ENCODE measurements at regions not wholly inside any gene's neighbourhood (a gene's known extent, or its start where the extent isn't known, plus 50 kb on each side); places are given as distances from the start of the nearest gene placed in this dataset.

GRCh38 chr13:31853643-31854326, 114.5 kb downstream of the RXFP2 start:
- no peak for FAIRE-seq

DNA sequence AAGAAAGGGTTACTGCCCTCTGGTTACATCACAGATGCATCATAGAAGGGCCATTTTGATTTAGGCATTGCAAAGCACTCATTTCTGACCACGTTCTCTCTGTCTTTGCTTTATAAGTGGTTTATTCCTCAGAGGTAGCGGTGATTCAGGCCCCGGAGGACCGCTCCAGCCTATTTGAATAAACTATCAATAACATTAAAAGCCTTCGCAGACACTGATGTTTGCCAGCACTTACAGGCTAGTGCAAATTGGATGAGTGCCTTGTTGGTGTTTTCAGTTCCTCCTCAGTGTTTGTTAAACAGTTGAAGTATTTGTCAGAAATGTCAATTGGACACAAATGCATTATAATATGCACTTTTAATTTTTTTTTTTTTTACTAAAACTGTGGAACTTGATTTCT, 120.2 kb downstream of the RXFP2 start:
- no peak for FAIRE-seq

- FAIRE-seq, result no peak
These were observed 120.7 kb downstream of the RXFP2 start for GRCh38 chr13:31860002-31860401.

- no peak for FAIRE-seq
These were observed 123.5 kb downstream of the RXFP2 start for GRCh38 chr13:31862828-31863227.

- no peak for FAIRE-seq
These were observed 125.0 kb downstream of the RXFP2 start for GRCh38 chr13:31864307-31864706.

DNA sequence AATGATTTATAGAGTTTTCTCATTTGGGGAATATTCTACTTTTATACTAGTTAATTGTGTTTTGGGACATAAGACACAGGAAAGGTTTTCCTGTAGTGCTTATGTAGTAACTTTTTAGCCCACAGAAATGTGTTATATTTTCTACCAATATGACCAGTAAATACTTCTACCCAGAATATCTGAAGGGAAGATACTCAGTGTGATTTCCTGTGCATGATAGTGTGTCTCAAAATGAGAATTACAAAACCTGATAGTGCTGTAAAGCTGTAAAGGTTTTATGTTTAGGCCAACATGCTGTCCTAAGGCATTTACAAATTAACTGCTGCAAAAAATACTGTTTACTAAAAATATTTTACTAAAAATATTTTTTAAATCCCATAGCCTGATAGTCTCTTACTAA, 126.8 kb downstream of the RXFP2 start:
- FAIRE-seq, result no peak

DNA sequence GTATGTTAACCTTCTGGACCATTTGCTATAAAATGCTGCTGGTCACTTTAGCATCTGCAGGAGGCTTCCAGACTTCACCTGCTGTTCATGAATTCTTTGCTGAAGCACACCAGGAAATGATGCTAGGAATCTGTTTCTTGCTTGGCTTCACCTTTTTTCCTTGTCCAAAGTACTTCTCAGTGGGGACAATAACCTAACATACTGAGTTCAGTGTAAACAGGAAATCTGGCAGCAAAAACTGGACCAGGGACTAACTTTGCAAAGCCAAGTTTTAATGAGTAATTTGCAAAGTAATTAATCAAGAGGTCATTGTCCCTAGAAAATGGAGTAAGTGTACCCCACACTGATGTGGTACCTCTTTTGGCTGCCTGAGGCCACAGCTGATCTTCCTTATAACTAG, 128.4 kb downstream of the RXFP2 start:
- FAIRE-seq, result no peak

- no peak for FAIRE-seq
These were observed 130.3 kb downstream of the RXFP2 start for GRCh38 chr13:31869582-31869981.

- no peak for FAIRE-seq
These were observed 131.2 kb downstream of the RXFP2 start for GRCh38 chr13:31870511-31870910.

DNA sequence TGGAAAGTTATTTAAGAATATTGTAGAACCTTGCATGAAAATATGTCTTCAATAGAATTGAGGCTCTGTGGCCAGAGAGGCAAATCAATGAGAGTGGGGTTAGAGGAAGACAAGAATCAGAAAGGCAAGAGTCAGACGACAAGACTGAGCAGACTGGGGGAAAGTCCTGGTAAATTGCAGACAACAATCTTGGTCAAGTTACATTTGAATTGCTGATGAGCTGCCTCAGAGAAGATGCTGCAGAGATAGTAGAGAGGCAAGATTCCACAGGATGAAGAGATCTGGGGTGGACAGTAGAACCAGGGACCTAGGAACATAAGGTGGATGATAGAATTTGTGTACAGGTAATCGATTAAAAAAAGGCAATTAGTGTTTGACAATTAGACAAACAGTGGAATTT, 133.8 kb downstream of the RXFP2 start:
- FAIRE-seq, result no peak

GRCh38 chr13:31875134-31875533, 135.8 kb downstream of the RXFP2 start:
- FAIRE-seq, result no peak

- FAIRE-seq, result no peak
These were observed 138.7 kb downstream of the RXFP2 start for GRCh38 chr13:31878052-31878451.

- FAIRE-seq, result no peak
These were observed 139.2 kb downstream of the RXFP2 start for GRCh38 chr13:31878495-31878894.

DNA sequence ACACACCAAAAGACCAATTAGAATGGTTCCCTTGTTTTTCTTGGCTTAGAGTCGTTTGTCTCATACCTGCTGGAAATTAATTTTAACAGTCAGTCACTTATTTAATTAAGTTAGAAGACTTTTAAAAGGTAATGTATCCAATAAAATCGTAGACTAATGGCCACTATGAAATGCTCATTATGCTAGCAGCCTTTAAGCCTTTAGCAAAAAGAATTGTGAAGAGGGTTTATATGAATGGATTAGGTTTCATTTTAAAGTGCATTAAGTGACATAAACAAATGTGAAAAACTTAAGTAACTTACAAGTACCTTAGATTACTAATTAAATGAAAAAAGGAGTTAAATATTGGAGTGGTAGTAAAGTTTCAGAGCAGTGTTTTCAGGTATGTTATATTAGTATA, 139.6 kb downstream of the RXFP2 start:
- FAIRE-seq, result no peak

- no peak for FAIRE-seq
These were observed 141.6 kb downstream of the RXFP2 start for GRCh38 chr13:31880851-31881494.

- FAIRE-seq, result no peak
These were observed 142.2 kb downstream of the RXFP2 start for GRCh38 chr13:31881495-31881882.

- no peak for FAIRE-seq
These were observed 143.5 kb downstream of the RXFP2 start for GRCh38 chr13:31882794-31883193.

DNA sequence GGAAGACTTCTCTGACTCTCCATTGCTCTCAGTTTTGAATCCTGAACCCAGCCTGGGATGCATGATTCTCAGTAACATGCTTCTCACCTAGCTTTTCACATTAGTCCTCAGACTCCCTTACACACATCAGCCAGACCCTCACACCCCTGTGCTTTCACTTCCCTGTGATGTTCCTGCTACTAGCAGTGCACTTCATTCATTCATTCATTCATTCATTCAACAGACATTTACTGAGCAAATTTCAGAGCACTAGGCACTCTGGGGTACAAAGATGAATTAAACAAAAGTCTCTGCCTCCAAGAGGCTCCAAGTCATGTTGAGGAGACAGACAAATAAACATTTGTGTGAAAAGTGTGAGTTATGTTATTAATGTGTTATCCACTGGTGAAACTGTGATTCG, 145.2 kb downstream of the RXFP2 start:
- FAIRE-seq, result no peak

- no peak for FAIRE-seq
These were observed 145.6 kb upstream of the FRY start for GRCh38 chr13:31885994-31886393.

- no peak for FAIRE-seq
These were observed 144.3 kb upstream of the FRY start for GRCh38 chr13:31887286-31887685.

GRCh38 chr13:31890946-31891345, 140.6 kb upstream of the FRY start:
- FAIRE-seq, result no peak

DNA sequence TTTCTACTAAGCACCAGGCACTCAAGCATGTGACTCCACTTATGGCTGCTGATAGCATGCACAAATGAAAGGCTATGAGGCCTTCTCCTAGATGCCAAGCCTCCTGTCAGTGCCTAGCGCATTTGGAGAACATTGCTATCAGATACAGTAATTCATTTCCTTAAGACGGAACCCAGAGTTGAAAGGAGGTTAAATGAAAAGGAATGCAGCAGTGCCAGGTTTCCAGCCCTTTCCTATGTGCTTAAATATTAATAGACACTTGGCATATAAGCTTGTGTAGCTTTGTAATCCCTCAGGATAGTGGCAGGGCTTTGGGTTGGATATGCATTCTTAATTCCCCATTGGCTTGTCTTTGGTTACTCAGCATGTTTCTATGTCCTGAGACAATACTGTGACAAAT, 140.1 kb upstream of the FRY start:
- no peak for FAIRE-seq

GRCh38 chr13:31894931-31895330, 136.6 kb upstream of the FRY start:
- FAIRE-seq, result no peak

GRCh38 chr13:31895691-31896090, 135.9 kb upstream of the FRY start:
- FAIRE-seq, result no peak

DNA sequence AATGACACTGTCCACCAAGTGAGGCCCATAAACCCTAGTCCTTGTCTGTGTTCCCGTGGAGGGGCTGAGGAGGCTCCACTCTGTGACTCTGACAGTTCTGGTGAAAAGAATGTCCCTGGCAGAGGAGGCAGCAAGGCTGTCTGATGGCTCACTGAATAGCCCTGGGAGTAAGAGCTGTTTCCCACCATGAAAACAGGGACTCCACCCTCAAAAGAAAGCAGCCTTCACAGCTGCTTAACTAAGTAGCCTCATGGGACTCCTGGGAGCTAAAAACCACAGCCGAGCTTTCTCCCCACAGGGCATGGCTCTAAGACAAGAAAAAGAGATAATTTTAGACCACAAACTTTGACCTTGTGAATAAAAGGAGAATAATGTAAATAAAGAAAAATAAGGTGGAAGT, 135.1 kb upstream of the FRY start:
- no peak for FAIRE-seq
